ENCODE measurements at regions not wholly inside any gene's neighbourhood (a gene's known extent, or its start where the extent isn't known, plus 50 kb on each side); places are given as distances from the start of the nearest gene placed in this dataset.

DNA sequence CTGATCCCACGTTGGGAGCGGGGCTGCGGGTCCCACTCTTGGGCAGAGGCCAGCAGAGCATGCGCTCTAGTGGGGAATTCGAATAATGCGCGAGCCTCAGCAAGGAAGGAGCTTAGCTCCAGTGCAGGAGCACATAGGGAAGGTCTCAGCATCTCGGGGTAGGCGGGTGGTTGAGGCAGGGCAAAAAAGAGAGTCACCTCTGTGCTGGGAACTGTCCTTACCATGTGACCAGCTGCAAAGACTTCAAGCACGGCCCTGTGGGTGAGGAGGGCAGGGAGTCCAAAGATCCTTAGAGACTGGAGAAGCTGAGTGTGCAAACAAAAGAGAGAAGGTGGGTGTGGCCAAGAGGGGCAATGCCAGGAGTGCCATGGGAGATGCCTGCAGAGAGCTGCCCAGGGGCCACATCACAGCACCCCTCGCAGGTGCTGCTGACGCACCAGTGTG, 79.2 kb upstream of the CD93 start:
- TF ChIP-seq, protein P1, sequence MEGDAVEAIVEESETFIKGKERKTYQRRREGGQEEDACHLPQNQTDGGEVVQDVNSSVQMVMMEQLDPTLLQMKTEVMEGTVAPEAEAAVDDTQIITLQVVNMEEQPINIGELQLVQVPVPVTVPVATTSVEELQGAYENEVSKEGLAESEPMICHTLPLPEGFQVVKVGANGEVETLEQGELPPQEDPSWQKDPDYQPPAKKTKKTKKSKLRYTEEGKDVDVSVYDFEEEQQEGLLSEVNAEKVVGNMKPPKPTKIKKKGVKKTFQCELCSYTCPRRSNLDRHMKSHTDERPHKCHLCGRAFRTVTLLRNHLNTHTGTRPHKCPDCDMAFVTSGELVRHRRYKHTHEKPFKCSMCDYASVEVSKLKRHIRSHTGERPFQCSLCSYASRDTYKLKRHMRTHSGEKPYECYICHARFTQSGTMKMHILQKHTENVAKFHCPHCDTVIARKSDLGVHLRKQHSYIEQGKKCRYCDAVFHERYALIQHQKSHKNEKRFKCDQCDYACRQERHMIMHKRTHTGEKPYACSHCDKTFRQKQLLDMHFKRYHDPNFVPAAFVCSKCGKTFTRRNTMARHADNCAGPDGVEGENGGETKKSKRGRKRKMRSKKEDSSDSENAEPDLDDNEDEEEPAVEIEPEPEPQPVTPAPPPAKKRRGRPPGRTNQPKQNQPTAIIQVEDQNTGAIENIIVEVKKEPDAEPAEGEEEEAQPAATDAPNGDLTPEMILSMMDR (IDR thresholded peaks at IDR 0.05; ENCODE audit: borderline replicate concordance, insufficient read depth, low read depth, low read length), result peak; percentile 20; the same call in 1 of the 2 replicates
- no peak overlapping the region for H3K4me3 ChIP-seq (ENCODE audit: low read depth, low read length)

DNA sequence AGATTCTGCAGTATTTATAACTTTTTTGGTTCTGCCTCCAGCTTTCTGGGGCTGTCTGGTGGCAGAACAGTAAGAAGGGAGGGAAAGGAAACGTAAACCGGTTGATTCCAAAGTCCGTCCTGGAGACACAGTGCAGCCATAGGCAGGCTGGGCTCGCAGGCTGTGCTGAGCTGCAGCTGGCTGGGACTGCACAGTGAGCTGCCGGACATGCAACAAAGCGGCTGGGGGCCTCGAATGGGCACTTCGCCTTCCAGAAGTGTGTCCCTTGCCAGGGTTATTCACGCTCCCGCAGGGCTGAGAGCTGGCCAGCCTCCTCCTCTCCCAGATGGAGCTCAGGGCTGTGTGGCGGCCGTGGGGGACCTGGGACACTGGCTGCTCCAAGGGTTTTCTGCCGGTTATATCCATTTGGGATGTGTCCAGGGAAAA, 78.1 kb upstream of the CD93 start:
- H3K4me3 ChIP-seq (ENCODE audit: low read depth, low read length), result no peak overlapping the region
- TF ChIP-seq, protein P1 (IDR thresholded peaks at IDR 0.05; ENCODE audit: borderline replicate concordance, insufficient read depth, low read depth, low read length), result no peak

DNA sequence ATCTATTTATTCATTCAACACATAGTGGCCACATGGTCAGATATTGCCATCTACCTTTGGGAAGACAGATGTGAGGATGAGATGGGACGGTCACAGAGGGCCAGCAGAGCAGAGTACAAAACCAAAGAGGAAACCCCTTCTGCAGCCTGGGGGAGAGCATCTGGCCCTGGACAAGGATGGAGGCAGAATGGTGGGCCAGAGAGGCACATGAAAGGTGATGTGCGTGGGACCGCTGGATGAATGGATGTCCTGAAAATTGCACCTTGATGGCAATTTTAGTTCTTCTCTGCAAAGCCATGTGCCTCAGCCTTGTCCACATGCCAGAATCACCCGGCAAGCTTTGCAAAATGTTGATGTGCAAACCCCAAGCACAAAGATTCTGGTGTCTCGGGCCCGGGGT, 77.4 kb upstream of the CD93 start:
- TF ChIP-seq, protein P1 (IDR thresholded peaks at IDR 0.05; ENCODE audit: borderline replicate concordance, insufficient read depth, low read depth, low read length), result no peak
- no peak overlapping the region for H3K4me3 ChIP-seq (ENCODE audit: low read depth, low read length)

DNA sequence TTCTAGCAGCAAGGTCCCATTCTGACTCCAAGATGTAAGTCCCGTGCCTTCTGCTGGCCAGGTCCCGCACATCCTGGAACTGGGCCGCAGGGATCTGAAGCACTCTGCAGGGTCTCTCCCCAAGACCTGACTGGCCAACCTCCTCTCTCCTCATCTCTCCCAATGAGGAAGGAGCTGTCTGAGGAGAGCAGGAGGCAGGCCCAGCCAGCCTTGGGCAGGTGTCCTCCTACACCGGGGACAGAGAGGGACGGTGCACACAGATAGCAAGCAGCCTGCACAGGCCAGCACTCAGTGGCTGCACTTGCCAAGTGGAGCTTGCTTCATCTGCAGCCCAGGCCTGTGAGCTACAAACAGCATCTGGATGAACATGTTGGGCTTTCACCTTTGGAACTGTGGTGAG, 76.8 kb upstream of the CD93 start:
- TF ChIP-seq, protein P1 (IDR thresholded peaks at IDR 0.05; ENCODE audit: borderline replicate concordance, insufficient read depth, low read depth, low read length), result no peak
- no peak overlapping the region for H3K4me3 ChIP-seq (ENCODE audit: low read depth, low read length)

DNA sequence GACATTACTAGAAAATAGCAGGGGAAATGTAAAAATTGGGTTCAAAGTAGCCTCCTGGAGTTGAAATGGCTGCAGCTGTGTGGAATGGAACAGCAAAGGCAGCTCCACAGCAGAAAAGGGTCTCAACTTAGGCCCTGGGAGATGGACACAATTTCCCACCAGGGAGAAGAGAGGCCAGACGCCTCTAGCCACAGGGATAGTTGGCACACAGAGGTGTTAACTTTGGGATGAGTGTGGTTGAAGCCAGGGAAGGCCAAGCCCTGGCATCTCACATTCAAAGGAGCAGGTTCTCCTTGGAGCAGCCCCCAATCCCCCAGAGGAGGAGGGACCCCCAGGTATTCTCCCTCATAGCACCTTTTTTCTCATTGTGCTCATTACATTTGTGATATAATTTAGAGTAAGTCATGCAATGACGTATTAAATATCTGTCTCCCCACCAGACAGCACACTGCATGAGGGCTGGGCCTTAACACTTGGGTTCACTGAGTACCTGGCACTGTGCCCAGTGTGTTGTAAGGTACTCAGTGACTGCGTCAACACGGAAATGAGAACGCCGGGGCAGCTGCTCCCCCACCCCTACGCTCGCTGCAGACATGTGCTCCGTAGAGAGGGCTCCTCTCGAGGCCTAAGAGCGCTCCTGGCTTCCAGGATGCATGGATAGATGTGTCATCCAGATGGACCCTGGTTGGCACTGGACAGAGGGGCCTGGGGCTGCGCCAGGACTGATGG, 76.0 kb upstream of the CD93 start:
- H3K4me3 ChIP-seq (ENCODE audit: low read depth, low read length), result no peak overlapping the region
- TF ChIP-seq, protein P1 (IDR thresholded peaks at IDR 0.05; ENCODE audit: borderline replicate concordance, insufficient read depth, low read depth, low read length), result no peak

DNA sequence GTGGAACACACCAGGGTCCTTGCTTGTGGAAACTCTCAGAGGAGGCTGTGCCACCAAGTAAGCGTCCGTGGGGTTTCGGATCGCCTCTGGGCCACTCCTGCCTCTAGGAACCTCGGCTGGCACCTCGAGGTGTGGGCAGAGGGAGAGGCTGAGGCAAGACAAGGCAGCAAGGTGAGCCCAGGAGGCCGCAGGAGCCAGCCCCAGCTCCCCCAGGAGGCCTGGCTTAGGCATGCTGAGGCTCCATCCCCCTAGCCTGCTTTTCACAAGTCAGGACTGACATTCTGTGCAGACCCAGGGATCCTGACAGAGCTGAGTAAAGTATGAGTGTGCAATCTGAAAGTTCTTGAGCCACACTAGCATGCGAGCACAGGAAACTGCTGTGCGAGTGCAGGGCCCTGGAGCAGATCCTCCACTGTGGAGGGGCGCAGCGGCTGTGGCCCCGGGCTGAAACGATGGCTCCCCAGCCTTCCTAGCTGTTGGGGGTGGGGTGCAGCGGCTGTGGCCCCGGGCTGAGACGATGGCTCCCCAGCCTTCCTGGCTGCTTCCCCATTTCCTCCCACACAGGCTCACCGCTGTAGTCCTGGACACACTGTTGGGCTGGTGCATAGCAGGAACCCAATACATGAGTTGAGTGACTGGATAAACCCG, 75.2 kb upstream of the CD93 start:
- no peak overlapping the region for H3K4me3 ChIP-seq (ENCODE audit: low read depth, low read length)
- TF ChIP-seq, protein P1 (IDR thresholded peaks at IDR 0.05; ENCODE audit: borderline replicate concordance, insufficient read depth, low read depth, low read length), result no peak
